ENCODE measurements at regions not wholly inside any gene's neighbourhood (a gene's known extent, or its start where the extent isn't known, plus 50 kb on each side); places are given as distances from the start of the nearest gene placed in this dataset.
"Not testable (repeated sequence)": the region's sequence is repeated elsewhere in the genome, so short reads cannot be mapped to it uniquely, and the experiment has no call there.

DNA sequence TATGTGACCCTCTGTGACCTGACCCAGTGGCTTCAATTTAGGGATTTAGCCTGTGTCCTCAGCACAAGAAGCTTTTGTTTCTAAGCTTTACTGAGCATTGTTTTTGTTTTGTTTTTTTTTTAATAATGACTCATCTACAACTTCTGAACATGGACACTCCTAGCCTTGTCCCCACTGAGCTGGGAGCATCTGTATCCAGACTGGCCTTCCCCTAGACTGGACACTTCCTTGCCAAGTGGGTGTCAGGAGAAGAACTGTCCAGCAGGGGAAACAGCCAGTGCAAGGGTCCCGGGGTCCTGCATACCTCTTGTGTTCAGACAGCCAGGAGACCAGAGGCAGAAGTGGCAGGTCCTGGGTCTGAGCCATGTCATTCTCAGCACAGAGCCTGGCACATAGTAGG is 108.6 kb downstream of the TMEM130 start:
- TF ChIP-seq, protein P1, sequence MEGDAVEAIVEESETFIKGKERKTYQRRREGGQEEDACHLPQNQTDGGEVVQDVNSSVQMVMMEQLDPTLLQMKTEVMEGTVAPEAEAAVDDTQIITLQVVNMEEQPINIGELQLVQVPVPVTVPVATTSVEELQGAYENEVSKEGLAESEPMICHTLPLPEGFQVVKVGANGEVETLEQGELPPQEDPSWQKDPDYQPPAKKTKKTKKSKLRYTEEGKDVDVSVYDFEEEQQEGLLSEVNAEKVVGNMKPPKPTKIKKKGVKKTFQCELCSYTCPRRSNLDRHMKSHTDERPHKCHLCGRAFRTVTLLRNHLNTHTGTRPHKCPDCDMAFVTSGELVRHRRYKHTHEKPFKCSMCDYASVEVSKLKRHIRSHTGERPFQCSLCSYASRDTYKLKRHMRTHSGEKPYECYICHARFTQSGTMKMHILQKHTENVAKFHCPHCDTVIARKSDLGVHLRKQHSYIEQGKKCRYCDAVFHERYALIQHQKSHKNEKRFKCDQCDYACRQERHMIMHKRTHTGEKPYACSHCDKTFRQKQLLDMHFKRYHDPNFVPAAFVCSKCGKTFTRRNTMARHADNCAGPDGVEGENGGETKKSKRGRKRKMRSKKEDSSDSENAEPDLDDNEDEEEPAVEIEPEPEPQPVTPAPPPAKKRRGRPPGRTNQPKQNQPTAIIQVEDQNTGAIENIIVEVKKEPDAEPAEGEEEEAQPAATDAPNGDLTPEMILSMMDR (IDR thresholded peaks at IDR 0.05) = no peak
- no peaks in the 10 kb centered on the region for H3K9me3 ChIP-seq
- no peak overlapping the region for H3K27ac ChIP-seq
- ATAC-seq = no peak
- no peaks in the 10 kb centered on the region for H3K4me1 ChIP-seq
- intact Hi-C loops (cut with DNase I) = no loop called here
- H3K4me3 ChIP-seq = no peak overlapping the region
- H3K27me3 ChIP-seq = no peaks in the 10 kb centered on the region
- H3K36me3 ChIP-seq = no peaks in the 10 kb centered on the region
- no peak for DNase-seq

DNA sequence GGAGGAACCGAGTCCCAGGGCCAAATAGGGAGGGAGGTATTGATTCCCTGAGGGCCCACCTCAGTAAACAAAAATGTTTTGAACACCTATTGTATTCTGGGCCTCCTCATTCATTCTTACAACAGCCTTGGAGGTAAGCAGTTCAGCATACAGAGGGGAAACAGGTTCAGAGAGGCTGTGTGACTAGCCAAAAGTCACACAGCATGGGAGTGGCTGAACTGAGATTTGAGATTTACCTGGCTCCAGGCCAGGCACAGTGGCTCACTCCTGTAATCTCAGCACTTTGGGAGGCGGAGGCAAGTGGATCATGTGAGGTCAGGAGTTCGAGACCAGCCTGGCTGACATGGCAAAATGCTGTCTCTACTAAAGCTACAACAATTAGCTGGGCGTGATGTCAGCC is 107.2 kb downstream of the TMEM130 start:
- no peaks in the 10 kb centered on the region for H3K4me1 ChIP-seq
- TF ChIP-seq, protein P1 (IDR thresholded peaks at IDR 0.05) = no peak
- no peaks in the 10 kb centered on the region for H3K36me3 ChIP-seq
- H3K9me3 ChIP-seq = no peaks in the 10 kb centered on the region
- intact Hi-C loops (cut with DNase I) = no loop called here
- H3K4me3 ChIP-seq = no peak overlapping the region
- H3K27ac ChIP-seq = no peak overlapping the region
- H3K27me3 ChIP-seq = no peaks in the 10 kb centered on the region
- ATAC-seq (no peak), DNase-seq (no peak)

DNA sequence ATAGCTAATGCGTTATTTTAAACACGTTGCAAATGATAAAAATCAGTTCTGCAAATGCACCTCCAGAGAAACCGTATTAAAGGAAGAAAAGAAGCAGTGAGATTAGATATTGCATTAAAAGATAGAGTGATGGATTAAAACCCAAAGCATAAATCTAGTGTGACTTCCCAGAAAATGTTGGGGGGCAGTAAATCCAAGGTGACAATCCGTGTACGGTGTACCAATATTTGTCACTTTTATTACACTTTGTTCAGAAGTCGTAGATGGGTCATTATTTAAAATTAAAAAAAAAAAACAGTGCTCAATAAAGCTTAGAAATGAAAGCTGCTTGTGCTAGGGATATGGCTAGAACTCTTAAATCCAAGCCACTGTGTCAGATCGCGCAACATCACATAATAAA is 106.4 kb downstream of the TMEM130 start:
- Histone ChIP-seq H3K9me3 (no peaks in the 10 kb centered on the region), H3K36me3 (no peaks in the 10 kb centered on the region), H3K27ac (no peak overlapping the region), H3K27me3 (no peaks in the 10 kb centered on the region), H3K4me1 (no peaks in the 10 kb centered on the region), H3K4me3 (no peak overlapping the region)
- no peak for DNase-seq
- TF ChIP-seq, protein P1 (IDR thresholded peaks at IDR 0.05) = no peak
- intact Hi-C loops (cut with DNase I) = no loop called here
- no peak for ATAC-seq

DNA sequence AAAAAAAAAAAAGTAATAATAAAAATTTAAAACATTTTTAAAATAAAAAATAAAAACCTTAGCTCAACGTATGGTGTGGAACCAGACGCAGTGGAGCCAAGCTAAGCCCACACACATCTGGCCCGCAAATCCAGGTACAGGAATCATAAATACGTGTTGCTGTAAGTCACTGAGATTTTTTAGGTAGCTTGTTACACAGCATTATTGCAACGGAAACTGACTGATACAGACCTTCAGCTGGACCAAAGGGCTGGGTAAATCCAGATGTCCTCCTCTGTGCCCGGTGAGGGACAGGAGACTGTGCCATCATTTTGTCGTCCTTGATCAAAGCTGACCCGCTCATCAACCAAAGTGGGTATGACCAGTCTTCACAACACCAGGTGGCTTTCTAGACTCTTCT is 104.9 kb downstream of the TMEM130 start:
- no peak overlapping the region for H3K4me3 ChIP-seq
- H3K27ac ChIP-seq = no peak overlapping the region
- TF ChIP-seq, protein P1 (IDR thresholded peaks at IDR 0.05) = no peak
- H3K9me3 ChIP-seq = no peaks in the 10 kb centered on the region
- DNase-seq (no peak), ATAC-seq (no peak)
- no peaks in the 10 kb centered on the region for H3K27me3 ChIP-seq
- H3K4me1 ChIP-seq = no peaks in the 10 kb centered on the region
- intact Hi-C loops (cut with DNase I) = no loop called here
- H3K36me3 ChIP-seq = no peaks in the 10 kb centered on the region

DNA sequence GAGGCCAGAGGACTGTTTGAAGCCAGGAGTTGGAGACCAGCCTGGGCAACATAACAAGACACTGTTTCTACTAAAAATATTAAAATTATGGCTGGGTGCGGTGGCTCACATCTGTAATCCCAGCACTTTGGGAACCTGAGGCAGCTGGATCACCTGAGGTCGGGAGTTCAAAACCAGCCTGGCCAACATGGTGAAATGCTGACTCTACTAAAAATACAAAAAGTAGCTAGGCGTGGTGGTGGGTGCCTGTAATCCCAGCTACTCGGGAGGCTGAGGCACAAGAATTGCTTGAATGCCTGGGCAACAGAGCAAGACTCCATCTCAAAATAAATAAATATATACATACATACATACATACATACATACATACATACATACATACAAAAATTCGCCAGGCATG is 99.7 kb downstream of the TMEM130 start:
- intact Hi-C loops (cut with DNase I); H3K9me3 ChIP-seq; ATAC-seq; H3K27me3 ChIP-seq; H3K4me1 ChIP-seq; H3K4me3 ChIP-seq; H3K36me3 ChIP-seq; H3K27ac ChIP-seq; DNase-seq: not testable (repeated sequence)

DNA sequence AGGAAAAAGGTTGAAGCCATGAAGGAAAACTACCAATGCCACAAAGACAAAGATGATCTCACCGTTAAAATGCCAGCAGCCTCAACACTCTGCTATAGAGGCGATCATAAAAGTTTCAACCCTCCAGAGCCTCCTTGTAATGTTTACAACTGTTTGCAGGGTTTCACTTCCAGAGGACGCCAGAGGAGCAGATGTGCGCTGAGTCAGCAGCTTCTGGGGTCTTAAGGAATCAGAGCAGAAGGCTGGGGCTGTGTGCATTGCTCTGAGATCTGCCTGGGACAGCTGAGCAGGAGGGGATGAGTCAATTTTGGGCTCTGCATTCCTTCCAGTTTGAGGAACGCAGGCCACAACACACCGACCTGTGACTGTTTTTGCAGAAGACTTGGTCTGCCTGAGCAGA is 98.3 kb downstream of the TMEM130 start:
- H3K27ac ChIP-seq = no peak overlapping the region
- no peaks in the 10 kb centered on the region for H3K4me1 ChIP-seq
- no peak for DNase-seq
- no peak for ATAC-seq
- TF ChIP-seq, protein P1 (IDR thresholded peaks at IDR 0.05) = no peak
- intact Hi-C loops (cut with DNase I) = no loop called here
- no peaks in the 10 kb centered on the region for H3K36me3 ChIP-seq
- H3K9me3 ChIP-seq = no peaks in the 10 kb centered on the region
- H3K4me3 ChIP-seq = no peak overlapping the region
- H3K27me3 ChIP-seq = no peaks in the 10 kb centered on the region
